A673 (cell line): ENCODE measurements at regions not wholly inside any gene's neighbourhood (a gene's known extent, or its start where the extent isn't known, plus 50 kb on each side); places are given as distances from the start of the nearest gene placed in this dataset.

Experiments
- BruUV-seq: library from RNA; stranded (reverse); fragments of 400-500 nt; replicated peaks from 2 replicates; lab custom pipeline; 2021; lab: Mats Ljungman, UMichigan
- CTCF ChIA-PET: fragments of 300-600 bp; sonication (Branson Sonifier 250); formaldehyde crosslinking; loops from one replicate; lab custom pipeline; 2022; ENCODE audit warnings: antibody characterized with exemption; lab: Charles Lee
- POLR2A ChIA-PET: fragments of 300-600 bp; sonication (Branson Sonifier 250); formaldehyde crosslinking; loops from one replicate; lab custom pipeline; 2022; ENCODE audit warnings: antibody characterized with exemption; ENCODE audit not compliant: low non-redundant PET; lab: Charles Lee
- DNase-seq: peaks from one replicate; pipeline ENCODE4 v3.0.0-alpha.2; 2015; ENCODE audit warnings: low spot score
- H3K27ac ChIP-seq: fragments of 200-600 bp; sonication (generic); 2 replicates; pipeline ENCODE4 v1.5.1; 2016; ENCODE audit warnings: mixed run types, low read depth, mild to moderate bottlenecking, mixed read lengths, antibody characterized with exemption, low read length; ENCODE audit not compliant: poor library complexity, severe bottlenecking
- H3K27me3 ChIP-seq: fragments of 200-600 bp; sonication (generic); replicated peaks from 2 replicates; pipeline ENCODE4 v1.6.1; 2017; ENCODE audit warnings: mixed run types, low read depth, mild to moderate bottlenecking, mixed read lengths, antibody characterized with exemption, low read length; ENCODE audit not compliant: insufficient read depth, poor library complexity
- H3K36me3 ChIP-seq: fragments of 200-600 bp; sonication (generic); 2 replicates; pipeline ENCODE4 v1.6.1; 2016; ENCODE audit warnings: mixed run types, mild to moderate bottlenecking, mixed read lengths, antibody characterized with exemption, low read length; ENCODE audit not compliant: insufficient read depth, poor library complexity, severe bottlenecking
- H3K4me1 ChIP-seq: fragments of 200-600 bp; sonication (generic); 2 replicates; pipeline ENCODE4 v1.6.1; 2017; ENCODE audit warnings: mixed run types, mild to moderate bottlenecking, mixed read lengths, antibody characterized with exemption, low read length; ENCODE audit not compliant: insufficient read depth, poor library complexity, severe bottlenecking
- H3K4me3 ChIP-seq: fragments of 200-600 bp; sonication (generic); 2 replicates; pipeline ENCODE4 v1.5.1; 2016; ENCODE audit warnings: low read depth, mixed run types, mild to moderate bottlenecking, mixed read lengths, low read length; ENCODE audit not compliant: poor library complexity, severe bottlenecking
- H3K9me3 ChIP-seq: fragments of 200-600 bp; sonication (generic); 2 replicates; pipeline ENCODE4 v1.6.1; 2016; ENCODE audit warnings: mixed run types, low read depth, mild to moderate bottlenecking, mixed read lengths, antibody characterized with exemption, low read length; ENCODE audit not compliant: poor library complexity, severe bottlenecking
- EZH2 ChIP-seq: fragments of 200-600 bp; sonication (generic); IDR thresholded peaks from 2 replicates; pipeline ENCODE4 v1.6.1; 2017; ENCODE audit warnings: borderline replicate concordance, low read depth, mild to moderate bottlenecking, mixed read lengths, antibody characterized with exemption, low read length; ENCODE audit not compliant: poor library complexity, severe bottlenecking
- intact Hi-C: fragments of 100-400 bp; cut with micrococcal nuclease; formaldehyde crosslinking; loops from one replicate; pipeline ENCODE4 v1.10.0; 2022; ENCODE audit not compliant: unreplicated experiment
- TF ChIP-seq, protein P1 (sequence below): fragments of 300-800, 200-600 bp; sonication (generic); conservative IDR thresholded peaks from 2 replicates; pipeline ENCODE4 v1.5.1; 2017; ENCODE audit warnings: low read depth, mild to moderate bottlenecking, antibody characterized with exemption, low read length, moderate library complexity, mixed read lengths

DNA sequence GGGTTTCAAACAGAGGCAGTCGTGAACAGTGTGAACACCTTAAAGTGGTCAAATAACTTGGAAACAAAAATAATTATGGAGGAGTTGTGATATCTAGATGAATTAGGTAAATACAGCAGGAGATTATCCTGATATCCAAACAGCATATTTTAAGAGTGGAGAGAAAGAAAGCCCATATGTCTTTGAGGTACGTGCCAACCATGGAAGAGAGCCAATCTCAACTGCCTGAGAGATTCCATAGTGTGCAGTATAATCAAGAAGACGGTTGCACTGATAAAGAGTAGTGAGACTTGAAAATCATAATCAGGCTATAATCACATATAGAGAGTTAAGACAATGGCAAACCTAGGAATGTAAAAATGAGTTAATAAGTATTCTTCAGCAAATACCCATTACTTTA lies 472.8 kb upstream of the SLITRK5 start:
- no peaks in the 10 kb centered on the region for H3K9me3 ChIP-seq
- TF ChIP-seq, protein P1, sequence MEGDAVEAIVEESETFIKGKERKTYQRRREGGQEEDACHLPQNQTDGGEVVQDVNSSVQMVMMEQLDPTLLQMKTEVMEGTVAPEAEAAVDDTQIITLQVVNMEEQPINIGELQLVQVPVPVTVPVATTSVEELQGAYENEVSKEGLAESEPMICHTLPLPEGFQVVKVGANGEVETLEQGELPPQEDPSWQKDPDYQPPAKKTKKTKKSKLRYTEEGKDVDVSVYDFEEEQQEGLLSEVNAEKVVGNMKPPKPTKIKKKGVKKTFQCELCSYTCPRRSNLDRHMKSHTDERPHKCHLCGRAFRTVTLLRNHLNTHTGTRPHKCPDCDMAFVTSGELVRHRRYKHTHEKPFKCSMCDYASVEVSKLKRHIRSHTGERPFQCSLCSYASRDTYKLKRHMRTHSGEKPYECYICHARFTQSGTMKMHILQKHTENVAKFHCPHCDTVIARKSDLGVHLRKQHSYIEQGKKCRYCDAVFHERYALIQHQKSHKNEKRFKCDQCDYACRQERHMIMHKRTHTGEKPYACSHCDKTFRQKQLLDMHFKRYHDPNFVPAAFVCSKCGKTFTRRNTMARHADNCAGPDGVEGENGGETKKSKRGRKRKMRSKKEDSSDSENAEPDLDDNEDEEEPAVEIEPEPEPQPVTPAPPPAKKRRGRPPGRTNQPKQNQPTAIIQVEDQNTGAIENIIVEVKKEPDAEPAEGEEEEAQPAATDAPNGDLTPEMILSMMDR = no peak
- TF ChIP-seq EZH2 = no peak
- no peaks in the 10 kb centered on the region for H3K4me1 ChIP-seq
- DNase-seq = no peak
- no peaks in the 10 kb centered on the region for H3K27me3 ChIP-seq
- H3K4me3 ChIP-seq = no peak overlapping the region
- no peaks in the 10 kb centered on the region for H3K36me3 ChIP-seq
- no peak overlapping the region for H3K27ac ChIP-seq
- no TSS peak for BruUV-seq
- intact Hi-C loops = no loop called here
- ChIA-PET POLR2A (no interaction called here), CTCF (no interaction called here)

DNA sequence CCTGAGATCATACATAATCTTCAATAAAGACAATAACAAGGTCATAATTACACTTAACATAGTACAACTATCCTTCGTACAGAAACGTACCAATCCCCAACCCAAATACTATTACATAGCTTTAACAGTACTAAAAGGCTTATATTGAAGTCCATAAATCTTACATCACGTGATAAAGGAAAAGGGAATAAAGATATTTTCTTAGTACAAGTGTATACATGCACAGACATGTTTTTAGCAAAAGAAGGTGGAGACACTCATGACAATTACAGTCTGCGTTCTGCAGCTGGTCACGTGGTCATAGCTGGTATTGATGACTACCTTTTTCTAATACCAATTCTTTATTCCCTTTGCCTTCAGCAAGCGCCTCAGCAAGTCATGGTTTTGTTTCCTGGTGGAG lies 464.5 kb upstream of the SLITRK5 start:
- Histone ChIP-seq H3K4me3 (no peak overlapping the region), H3K4me1 (no peaks in the 10 kb centered on the region), H3K27ac (no peak overlapping the region), H3K9me3 (no peaks in the 10 kb centered on the region), H3K27me3 (no peaks in the 10 kb centered on the region), H3K36me3 (no peaks in the 10 kb centered on the region)
- ChIA-PET POLR2A (no interaction called here), CTCF (no interaction called here)
- intact Hi-C loops = no loop called here
- BruUV-seq = no TSS peak
- no peak for DNase-seq
- TF ChIP-seq, protein P1 = no peak
- TF ChIP-seq EZH2 = no peak

DNA sequence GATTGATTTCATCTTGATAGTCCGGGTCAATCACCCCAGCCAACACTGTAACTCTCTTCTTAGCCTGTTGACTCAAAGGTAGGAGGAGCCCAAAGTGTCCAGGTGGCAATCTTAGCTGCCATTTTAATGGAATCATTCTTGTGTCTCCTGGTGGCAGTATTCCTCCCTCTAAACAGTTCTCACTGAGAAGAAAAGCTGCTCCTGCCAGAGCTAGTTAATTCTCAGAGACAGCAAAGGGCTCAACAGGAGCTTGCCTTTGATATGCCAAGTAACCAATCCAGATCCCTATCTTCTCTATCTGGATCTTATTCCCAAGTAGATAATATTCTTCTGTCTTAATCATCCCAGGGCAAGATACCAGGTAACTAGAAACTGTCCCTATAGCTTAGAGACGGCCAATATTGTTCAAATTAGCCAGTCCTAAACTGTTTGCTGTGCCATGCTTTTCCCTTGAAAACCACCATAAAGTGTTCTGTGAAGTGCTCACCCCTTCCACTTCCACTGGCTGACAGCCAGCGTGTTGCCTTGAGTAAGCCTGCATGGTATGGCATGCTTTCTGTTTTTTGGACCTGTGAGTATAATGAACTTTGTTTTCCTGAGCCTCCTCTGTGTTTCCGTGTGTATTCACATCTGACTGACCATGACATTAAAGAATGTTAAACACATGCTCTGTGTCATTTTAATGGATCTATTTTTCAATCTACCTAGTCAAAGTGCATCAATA lies 463.7 kb upstream of the SLITRK5 start:
- Histone ChIP-seq H3K4me1 (no peaks in the 10 kb centered on the region), H3K27me3 (no peaks in the 10 kb centered on the region), H3K36me3 (no peaks in the 10 kb centered on the region), H3K27ac (no peak overlapping the region), H3K4me3 (no peak overlapping the region), H3K9me3 (no peaks in the 10 kb centered on the region)
- ChIA-PET CTCF (interaction anchor here (0.6 kb wide), 1 partner anchor 45 kb away, joined by 8 read pairs; no protein-coding TSS in a partner anchor), POLR2A (no interaction called here)
- no peak for TF ChIP-seq EZH2
- TF ChIP-seq, protein P1 = no peak
- no TSS peak for BruUV-seq
- no peak for DNase-seq
- intact Hi-C loops = no loop called here
